Endothelial cell of umbilical vein (primary cell): ENCODE measurements at regions not wholly inside any gene's neighbourhood (a gene's known extent, or its start where the extent isn't known, plus 50 kb on each side); places are given as distances from the start of the nearest gene placed in this dataset.

Source experiments
- BruUV-seq: library from RNA; stranded (reverse); fragments of 400-500 nt; replicated peaks from 2 replicates; lab custom pipeline; 2021; lab: Mats Ljungman, UMichigan
- CTCF ChIA-PET: fragments of 300-600, 350-600 bp; sonication (Branson Sonifier 250); formaldehyde crosslinking; loops from one replicate; lab custom pipeline; 2021; ENCODE audit warnings: antibody characterized with exemption, inconsistent platforms; lab: Charles Lee
- POLR2A ChIA-PET: fragments of 300-600, 350-600 bp; sonication (Branson Sonifier 250); formaldehyde crosslinking; loops from one replicate; lab custom pipeline; 2021; ENCODE audit warnings: antibody characterized with exemption, inconsistent platforms; lab: Charles Lee
- DNase-seq: peaks from one replicate; pipeline ENCODE4 v3.0.0-alpha.2; 2011; ENCODE audit warnings: low read depth, low spot score
- FAIRE-seq: peaks from 2 replicates; lab custom pipeline; 2011; peaks lifted over from hg19 to GRCh38; lab: Jason Lieb, UNC
- H2AFZ ChIP-seq: 2 replicates; pipeline ENCODE4 v1.6.0; 2012; ENCODE audit warnings: low read depth, low read length, control low read depth, inconsistent platforms
- H3K27ac ChIP-seq: 2 replicates; pipeline ENCODE4 v1.5.1; 2011; ENCODE audit warnings: low read depth, mild to moderate bottlenecking, control low read depth, low read length, moderate library complexity; ENCODE audit not compliant: insufficient read depth
- H3K27me3 ChIP-seq, 2 experiments: 2 replicates each; pipeline versions ENCODE4 v1.6.0 to v1.6.1; 2011; ENCODE audit warnings: low read length in 2 of 2, mixed read lengths in 1 of 2; ENCODE audit not compliant: control insufficient read depth in 2 of 2, insufficient read depth in 2 of 2
- H3K36me3 ChIP-seq, 2 experiments: 2 replicates in 1 of 2; 3 replicates in 1 of 2; pipeline ENCODE4 v1.5.1; 2011; ENCODE audit warnings: low read length in 2 of 2, mild to moderate bottlenecking in 1 of 2, moderate library complexity in 1 of 2; ENCODE audit not compliant: control insufficient read depth in 2 of 2, insufficient read depth in 2 of 2; ENCODE audit errors: extremely low read depth in 1 of 2
- H3K4me1 ChIP-seq: 3 replicates; pipeline ENCODE4 v1.5.1; 2011; ENCODE audit warnings: mild to moderate bottlenecking, low read length; ENCODE audit not compliant: control insufficient read depth, insufficient read depth; ENCODE audit errors: extremely low read depth
- H3K4me2 ChIP-seq: 2 replicates; pipeline ENCODE4 v1.6.1; 2011; ENCODE audit warnings: low read length, control low read depth, mixed read lengths; ENCODE audit not compliant: insufficient read depth
- H3K4me3 ChIP-seq, 3 experiments: fragments of 200-600 bp in 1 of 3; sonication (generic), shearing (Covaris generic) in 1 of 3; replicated peaks in 1 of 3; 2 replicates each; pipeline ENCODE4 v1.5.1; 2011 to 2016; ENCODE audit warnings: control low read depth in 3 of 3, low read length in 3 of 3, mild to moderate bottlenecking in 2 of 3, inconsistent platforms in 1 of 3, low read depth in 1 of 3, moderate library complexity in 1 of 3; ENCODE audit not compliant: insufficient read depth in 1 of 3
- H3K79me2 ChIP-seq: 2 replicates; pipeline ENCODE4 v1.6.0; 2012; ENCODE audit warnings: low read length, inconsistent platforms; ENCODE audit not compliant: control insufficient read depth, insufficient read depth
- H3K9ac ChIP-seq: replicated peaks from 2 replicates; pipeline ENCODE3; 2011; ENCODE audit warnings: low read length, control low read depth; ENCODE audit not compliant: insufficient read depth; ENCODE audit errors: extremely low read depth
- H3K9me1 ChIP-seq: replicated peaks from 3 replicates; pipeline ENCODE4 v1.6.0; 2011; ENCODE audit warnings: mild to moderate bottlenecking, low read length; ENCODE audit not compliant: control insufficient read depth, insufficient read depth; ENCODE audit errors: extremely low read depth
- H3K9me3 ChIP-seq: replicated peaks from 2 replicates; pipeline ENCODE4 v1.5.1; 2012; ENCODE audit warnings: low read length, inconsistent platforms; ENCODE audit not compliant: control insufficient read depth, insufficient read depth
- H4K20me1 ChIP-seq: replicated peaks from 2 replicates; pipeline ENCODE3; 2011; ENCODE audit warnings: mild to moderate bottlenecking, low read length; ENCODE audit not compliant: control insufficient read depth, insufficient read depth; ENCODE audit errors: extremely low read depth
- EZH2 ChIP-seq: IDR thresholded peaks from 2 replicates; pipeline ENCODE4 v1.6.1; 2012; ENCODE audit warnings: borderline replicate concordance, low read depth, mild to moderate bottlenecking, moderate library complexity, low read length, inconsistent platforms; ENCODE audit not compliant: severe bottlenecking
- FOS ChIP-seq: IDR thresholded peaks from 2 replicates; pipeline ENCODE4 v1.6.1; 2011; ENCODE audit warnings: mild to moderate bottlenecking, low read length, moderate library complexity, borderline replicate concordance; ENCODE audit not compliant: insufficient read depth
- GATA2 ChIP-seq: IDR thresholded peaks from 2 replicates; pipeline ENCODE4 v1.7.0; 2011; ENCODE audit warnings: low read depth, mild to moderate bottlenecking, moderate library complexity, mixed read lengths, low read length; ENCODE audit not compliant: insufficient read length, insufficient read depth
- JUN ChIP-seq: IDR thresholded peaks from 2 replicates; pipeline ENCODE4 v1.6.1; 2011; ENCODE audit warnings: borderline replicate concordance, low read depth; ENCODE audit not compliant: insufficient read length, insufficient read depth
- MYC ChIP-seq: IDR thresholded peaks from one replicate; pipeline ENCODE4 v1.6.1; 2011; ENCODE audit warnings: mild to moderate bottlenecking, low read depth, low read length
- POLR2A ChIP-seq: IDR thresholded peaks from 2 replicates; pipeline ENCODE4 v1.6.1; 2012; ENCODE audit warnings: low read depth, mild to moderate bottlenecking, control low read depth, low read length
- POLR2AphosphoS5 ChIP-seq: IDR thresholded peaks from 2 replicates; pipeline ENCODE4 v1.6.1; 2012; ENCODE audit warnings: low read depth, mild to moderate bottlenecking, control low read depth, low read length, moderate library complexity; ENCODE audit not compliant: insufficient read depth
- dilution Hi-C: fragments of 300-500 bp; cut with MboI; formaldehyde crosslinking; loops from one replicate; pipeline ENCODE4 v1.15.0; 2019; ENCODE audit warnings: low sequenced_read_pairs; ENCODE audit not compliant: extremely low pct_ligation_motif_present
- intact Hi-C: fragments of 100-400 bp; cut with micrococcal nuclease; formaldehyde crosslinking; loops from one replicate; pipeline ENCODE4 v1.10.0; 2022
- TF ChIP-seq, protein P1 (sequence below), 2 donors: IDR thresholded peaks; 1 replicate in 1 of 2; 2 replicates in 1 of 2; pipeline ENCODE4 v1.5.1; 2011; ENCODE audit warnings: low read length in 2 of 2, mild to moderate bottlenecking in 2 of 2, moderate library complexity in 2 of 2, control low read depth in 1 of 2, inconsistent platforms in 1 of 2, low read depth in 1 of 2; ENCODE audit not compliant: insufficient read depth in 1 of 2; ENCODE audit errors: extremely low read depth in 1 of 2
- TF ChIP-seq, protein P2 (sequence below): IDR thresholded peaks from 2 replicates; pipeline ENCODE4 v1.6.1; 2011; ENCODE audit not compliant: insufficient read depth, insufficient read length

DNA sequence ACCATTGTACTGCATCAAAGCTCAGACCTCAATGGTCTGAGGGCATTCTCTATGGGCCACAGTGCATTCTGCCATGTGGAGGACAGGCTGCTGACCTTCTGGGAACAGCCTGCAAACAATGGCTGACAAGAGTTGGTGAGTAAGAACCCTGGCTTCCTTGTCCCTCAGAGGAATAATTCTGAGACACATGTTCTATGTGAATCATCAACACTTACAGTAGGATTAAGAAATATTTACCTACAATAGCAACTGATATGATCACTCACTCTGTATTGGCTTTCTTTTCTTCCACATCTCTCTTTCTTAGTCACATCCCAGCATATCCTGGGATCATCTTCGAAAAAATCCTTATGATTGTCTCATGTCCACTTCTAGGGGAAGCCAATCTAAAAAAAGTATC is 306.5 kb upstream of the ITGA1 start:
- POLR2A ChIA-PET, result no interaction called here
- FAIRE-seq (no peak), DNase-seq (no peak)
- intact Hi-C loops (no loop called here), dilution Hi-C loops (no loop called here)
- Histone ChIP-seq H3K27ac (no peak overlapping the region), H2AFZ (no peak overlapping the region), H3K4me1 (no peaks in the 10 kb centered on the region), H3K79me2 (no peaks in the 10 kb centered on the region), H4K20me1 (no peaks in the 10 kb centered on the region), H3K4me3 (no peak overlapping the region), H3K9me1 (no peaks in the 10 kb centered on the region), H3K9me3 (no peaks in the 10 kb centered on the region), H3K9ac (no peak overlapping the region), H3K27me3 (no peaks in the 10 kb centered on the region), H3K4me2 (no peak overlapping the region), H3K36me3 (no peaks in the 10 kb centered on the region)
- CTCF ChIA-PET, result no interaction called here
- no TSS peak for BruUV-seq
- no peak for TF ChIP-seq POLR2AphosphoS5
- TF ChIP-seq, protein P1, sequence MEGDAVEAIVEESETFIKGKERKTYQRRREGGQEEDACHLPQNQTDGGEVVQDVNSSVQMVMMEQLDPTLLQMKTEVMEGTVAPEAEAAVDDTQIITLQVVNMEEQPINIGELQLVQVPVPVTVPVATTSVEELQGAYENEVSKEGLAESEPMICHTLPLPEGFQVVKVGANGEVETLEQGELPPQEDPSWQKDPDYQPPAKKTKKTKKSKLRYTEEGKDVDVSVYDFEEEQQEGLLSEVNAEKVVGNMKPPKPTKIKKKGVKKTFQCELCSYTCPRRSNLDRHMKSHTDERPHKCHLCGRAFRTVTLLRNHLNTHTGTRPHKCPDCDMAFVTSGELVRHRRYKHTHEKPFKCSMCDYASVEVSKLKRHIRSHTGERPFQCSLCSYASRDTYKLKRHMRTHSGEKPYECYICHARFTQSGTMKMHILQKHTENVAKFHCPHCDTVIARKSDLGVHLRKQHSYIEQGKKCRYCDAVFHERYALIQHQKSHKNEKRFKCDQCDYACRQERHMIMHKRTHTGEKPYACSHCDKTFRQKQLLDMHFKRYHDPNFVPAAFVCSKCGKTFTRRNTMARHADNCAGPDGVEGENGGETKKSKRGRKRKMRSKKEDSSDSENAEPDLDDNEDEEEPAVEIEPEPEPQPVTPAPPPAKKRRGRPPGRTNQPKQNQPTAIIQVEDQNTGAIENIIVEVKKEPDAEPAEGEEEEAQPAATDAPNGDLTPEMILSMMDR (IDR thresholded peaks at IDR 0.05; ENCODE audit: extremely low read depth in 1 of 2, insufficient read depth in 1 of 2, low read depth in 1 of 2, low read length in 2 of 2), result no peak
- TF ChIP-seq, protein P2, sequence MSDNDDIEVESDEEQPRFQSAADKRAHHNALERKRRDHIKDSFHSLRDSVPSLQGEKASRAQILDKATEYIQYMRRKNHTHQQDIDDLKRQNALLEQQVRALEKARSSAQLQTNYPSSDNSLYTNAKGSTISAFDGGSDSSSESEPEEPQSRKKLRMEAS, result no peak
- no peak for TF ChIP-seq JUN
- no peak for TF ChIP-seq MYC
- no peak for TF ChIP-seq GATA2
- no peak for TF ChIP-seq EZH2
- TF ChIP-seq POLR2A, result no peak
- no peak for TF ChIP-seq FOS
